ENCODE measurements at regions not wholly inside any gene's neighbourhood (a gene's known extent, or its start where the extent isn't known, plus 50 kb on each side); places are given as distances from the start of the nearest gene placed in this dataset.

DNA sequence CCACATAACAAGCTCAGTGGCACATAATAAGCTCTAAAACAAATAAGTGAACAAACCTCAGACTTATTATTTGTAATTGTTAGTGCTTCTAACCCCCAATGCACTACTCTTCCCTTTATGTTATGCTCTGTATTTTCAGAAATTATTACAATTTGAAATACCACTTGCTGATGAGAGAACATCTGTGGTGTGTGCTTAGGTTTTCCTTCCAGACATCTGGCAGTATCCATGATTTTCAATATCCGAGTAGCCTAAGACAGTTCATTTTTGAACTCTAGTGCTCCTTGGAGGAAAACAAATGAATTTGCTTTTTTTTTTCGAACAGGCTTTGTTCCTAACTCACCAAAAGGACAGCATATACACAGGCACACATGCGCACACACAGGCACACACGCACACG is 278.7 kb upstream of the CLNK start:
- no peak overlapping the region for H3K27ac ChIP-seq (replicated peaks)
- TF ChIP-seq, protein P1, sequence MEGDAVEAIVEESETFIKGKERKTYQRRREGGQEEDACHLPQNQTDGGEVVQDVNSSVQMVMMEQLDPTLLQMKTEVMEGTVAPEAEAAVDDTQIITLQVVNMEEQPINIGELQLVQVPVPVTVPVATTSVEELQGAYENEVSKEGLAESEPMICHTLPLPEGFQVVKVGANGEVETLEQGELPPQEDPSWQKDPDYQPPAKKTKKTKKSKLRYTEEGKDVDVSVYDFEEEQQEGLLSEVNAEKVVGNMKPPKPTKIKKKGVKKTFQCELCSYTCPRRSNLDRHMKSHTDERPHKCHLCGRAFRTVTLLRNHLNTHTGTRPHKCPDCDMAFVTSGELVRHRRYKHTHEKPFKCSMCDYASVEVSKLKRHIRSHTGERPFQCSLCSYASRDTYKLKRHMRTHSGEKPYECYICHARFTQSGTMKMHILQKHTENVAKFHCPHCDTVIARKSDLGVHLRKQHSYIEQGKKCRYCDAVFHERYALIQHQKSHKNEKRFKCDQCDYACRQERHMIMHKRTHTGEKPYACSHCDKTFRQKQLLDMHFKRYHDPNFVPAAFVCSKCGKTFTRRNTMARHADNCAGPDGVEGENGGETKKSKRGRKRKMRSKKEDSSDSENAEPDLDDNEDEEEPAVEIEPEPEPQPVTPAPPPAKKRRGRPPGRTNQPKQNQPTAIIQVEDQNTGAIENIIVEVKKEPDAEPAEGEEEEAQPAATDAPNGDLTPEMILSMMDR (IDR thresholded peaks at IDR 0.05; ENCODE audit: borderline replicate concordance): no peak
- peaks cover 5% of the 10 kb centered on the region for H3K4me1 ChIP-seq
- H3K27me3 ChIP-seq (ENCODE audit: low read depth): peaks cover 10% of the 10 kb centered on the region
- H3K9me3 ChIP-seq (replicated peaks): no peaks in the 10 kb centered on the region
- intact Hi-C loops (cut with micrococcal nuclease): no loop called here
- DNase-seq: no peak
- H3K4me3 ChIP-seq: no peak overlapping the region
- no peaks in the 10 kb centered on the region for H3K36me3 ChIP-seq

GRCh38 chr4:10962246-10962645 is 277.7 kb upstream of the CLNK start:
- no peak for DNase-seq
- H3K4me3 ChIP-seq: no peak overlapping the region
- peaks cover 16% of the 10 kb centered on the region for H3K27me3 ChIP-seq (ENCODE audit: low read depth)
- no peak overlapping the region for H3K27ac ChIP-seq (replicated peaks)
- peaks cover 5% of the 10 kb centered on the region for H3K4me1 ChIP-seq
- intact Hi-C loops (cut with micrococcal nuclease): no loop called here
- H3K9me3 ChIP-seq (replicated peaks): no peaks in the 10 kb centered on the region
- TF ChIP-seq, protein P1 (IDR thresholded peaks at IDR 0.05; ENCODE audit: borderline replicate concordance): no peak
- H3K36me3 ChIP-seq: no peaks in the 10 kb centered on the region

DNA sequence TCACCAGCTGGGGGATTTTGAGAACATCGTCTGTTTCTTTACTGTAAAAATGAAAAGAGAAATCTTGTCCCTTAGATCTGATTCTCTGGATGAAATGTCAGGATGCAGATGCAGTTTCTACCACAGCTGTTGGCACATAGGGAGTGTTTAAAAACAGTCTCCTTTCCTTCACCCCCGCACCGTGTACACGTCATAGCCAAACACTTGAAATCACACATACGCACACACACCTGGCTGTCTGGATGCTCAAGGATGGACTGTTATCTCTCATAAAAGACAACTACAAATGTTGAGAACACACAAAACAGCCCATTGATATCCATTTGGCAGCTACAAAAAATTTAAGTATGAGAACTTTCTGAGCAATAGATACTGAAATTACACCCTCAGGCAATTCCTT is 275.8 kb upstream of the CLNK start:
- H3K9me3 ChIP-seq (replicated peaks): no peaks in the 10 kb centered on the region
- no peak overlapping the region for H3K27ac ChIP-seq (replicated peaks)
- H3K36me3 ChIP-seq: no peaks in the 10 kb centered on the region
- intact Hi-C loops (cut with micrococcal nuclease): no loop called here
- TF ChIP-seq, protein P1 (IDR thresholded peaks at IDR 0.05; ENCODE audit: borderline replicate concordance): no peak
- peaks cover 5% of the 10 kb centered on the region for H3K4me1 ChIP-seq
- DNase-seq: no peak
- no peak overlapping the region for H3K4me3 ChIP-seq
- peaks cover 28% of the 10 kb centered on the region for H3K27me3 ChIP-seq (ENCODE audit: low read depth)

DNA sequence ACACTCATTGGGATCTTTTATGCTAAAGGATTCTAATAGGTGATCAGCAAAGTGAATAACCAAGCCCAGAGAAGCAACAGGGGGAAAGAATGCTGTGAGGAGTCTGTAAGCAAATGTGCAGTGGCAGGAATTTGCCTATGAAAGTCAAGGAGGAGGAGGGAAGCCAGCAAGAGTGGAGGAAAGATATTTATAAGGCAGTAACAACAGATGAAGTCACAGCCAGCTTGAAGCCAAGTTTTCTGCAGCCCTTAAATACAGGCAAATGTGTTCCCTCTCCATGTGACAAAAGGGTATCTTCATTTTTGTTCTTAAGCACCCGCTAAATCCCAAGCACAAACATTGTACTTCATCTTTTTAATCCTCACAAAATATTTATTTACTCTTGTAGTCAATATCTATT is 275.0 kb upstream of the CLNK start:
- H3K4me3 ChIP-seq: no peak overlapping the region
- intact Hi-C loops (cut with micrococcal nuclease): no loop called here
- H3K4me1 ChIP-seq: peaks cover 5% of the 10 kb centered on the region
- TF ChIP-seq, protein P1 (IDR thresholded peaks at IDR 0.05; ENCODE audit: borderline replicate concordance): no peak
- H3K27me3 ChIP-seq (ENCODE audit: low read depth): peaks cover 30% of the 10 kb centered on the region
- DNase-seq: no peak
- H3K9me3 ChIP-seq (replicated peaks): no peaks in the 10 kb centered on the region
- no peak overlapping the region for H3K27ac ChIP-seq (replicated peaks)
- no peaks in the 10 kb centered on the region for H3K36me3 ChIP-seq

DNA sequence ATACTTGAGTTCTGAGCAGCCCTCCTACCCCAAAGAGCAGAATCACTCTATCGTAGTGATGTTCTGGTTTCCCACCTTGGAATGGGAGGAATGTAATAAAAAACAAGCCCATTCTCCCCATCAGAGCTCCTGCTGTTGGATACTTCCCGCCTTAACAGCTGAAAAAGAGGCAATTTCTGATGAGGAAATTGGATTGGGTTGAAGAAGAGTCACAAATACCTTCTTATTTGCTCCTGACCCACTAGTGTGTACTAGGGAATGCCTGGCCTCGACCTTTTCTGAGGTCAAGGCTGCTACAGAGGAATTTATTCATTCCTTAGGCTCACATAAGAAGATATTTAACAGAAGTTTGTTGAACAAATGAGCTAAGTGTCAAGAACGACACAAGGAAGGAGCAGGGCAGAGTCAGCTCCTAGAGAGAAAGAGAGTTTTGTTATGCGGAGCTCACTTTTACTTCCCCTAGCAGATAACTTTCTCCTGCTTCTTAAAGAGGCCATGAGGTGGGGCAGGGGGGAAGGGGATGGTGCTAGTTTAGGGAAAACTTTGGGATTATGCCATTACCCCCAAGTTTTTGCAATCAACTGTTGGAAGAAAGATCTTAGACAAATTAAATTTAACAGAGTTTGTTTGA is 273.8 kb upstream of the CLNK start:
- TF ChIP-seq, protein P1 (IDR thresholded peaks at IDR 0.05; ENCODE audit: borderline replicate concordance): no peak
- Histone ChIP-seq H3K36me3 (no peaks in the 10 kb centered on the region), H3K27me3 (ENCODE audit: low read depth) (peaks cover 35% of the 10 kb centered on the region), H3K4me1 (peaks cover 5% of the 10 kb centered on the region), H3K27ac (replicated peaks) (no peak overlapping the region), H3K9me3 (replicated peaks) (no peaks in the 10 kb centered on the region), H3K4me3 (no peak overlapping the region)
- intact Hi-C loops (cut with micrococcal nuclease): no loop called here
- DNase-seq: no peak
